HG02588 (cell line): ENCODE measurements at regions not wholly inside any gene's neighbourhood (a gene's known extent, or its start where the extent isn't known, plus 50 kb on each side); places are given as distances from the start of the nearest gene placed in this dataset.

Experiments used
- ATAC-seq: cut with Tn5 transposase; IDR thresholded peaks from one replicate; pipeline ENCODE4 v1.9.1; 2021; ENCODE audit warnings: mild to moderate bottlenecking, moderate library complexity; ENCODE audit not compliant: unreplicated experiment

GRCh38 chr7:155884225-155885166 is 72.2 kb upstream of the SHH start:
- no peak for ATAC-seq

- ATAC-seq = no peak
Observed at GRCh38 chr7:155883491-155884224, 71.4 kb upstream of the SHH start.

DNA sequence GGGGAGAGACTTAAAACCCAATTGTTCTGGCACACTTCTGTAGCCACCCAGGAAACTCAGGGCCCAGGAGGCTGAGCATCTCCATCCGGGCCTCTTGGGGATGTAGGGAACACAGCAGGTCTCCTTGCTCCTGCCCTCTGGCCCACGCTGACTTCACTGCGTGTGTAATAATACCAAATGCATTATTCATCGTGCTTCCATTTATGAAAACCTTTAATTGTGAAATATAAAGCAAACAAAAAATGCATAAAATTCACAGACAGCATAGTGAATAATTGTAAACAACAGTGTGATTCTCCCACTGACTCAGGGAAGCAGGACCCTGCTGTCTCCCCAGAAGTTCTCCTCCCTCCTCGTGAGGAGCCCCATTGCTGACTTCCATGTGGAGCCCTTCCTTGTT is 70.3 kb upstream of the SHH start:
- ATAC-seq = no peak

GRCh38 chr7:155881471-155882350 is 69.4 kb upstream of the SHH start:
- ATAC-seq = no peak

- ATAC-seq = no peak
Observed at GRCh38 chr7:155880721-155881120, 68.5 kb upstream of the SHH start.

DNA sequence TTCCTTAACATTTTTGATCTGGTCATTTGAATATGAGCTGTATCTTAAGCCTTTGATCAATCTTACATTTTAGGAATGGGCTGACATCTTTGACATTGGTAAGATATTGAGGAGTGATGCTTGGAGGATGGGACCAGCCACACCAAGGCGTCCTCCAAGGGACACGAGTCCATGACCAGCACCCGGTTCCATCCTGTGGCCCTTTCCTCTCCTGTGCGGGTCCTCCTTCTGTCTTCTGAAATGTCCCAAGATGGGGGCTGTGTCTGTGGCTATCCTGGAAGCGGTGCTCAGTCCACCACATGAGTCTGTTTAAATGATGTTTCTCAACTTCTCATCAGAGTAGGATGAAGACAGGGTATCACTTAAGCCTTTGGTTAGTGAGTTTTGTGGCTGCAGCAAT is 67.3 kb upstream of the SHH start:
- no peak for ATAC-seq

DNA sequence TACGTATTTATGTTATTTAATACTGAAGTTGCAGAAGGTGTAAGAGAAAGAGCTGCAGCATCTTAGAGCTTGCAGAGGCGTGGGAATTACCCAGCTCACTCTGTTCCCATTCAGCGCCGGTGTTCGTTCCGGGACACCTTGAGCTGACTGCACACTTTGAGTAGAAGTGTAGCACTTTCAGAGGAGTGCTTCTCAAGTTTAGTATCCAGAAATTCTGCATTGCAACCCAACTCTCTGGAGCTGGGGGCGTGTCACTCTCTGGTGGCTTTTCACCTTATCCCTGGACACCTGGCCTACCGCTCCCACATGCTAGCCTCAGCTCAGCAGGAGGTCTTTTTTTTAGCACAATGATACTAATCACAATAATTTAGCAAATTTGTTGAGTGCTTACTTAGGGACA is 66.4 kb upstream of the SHH start:
- ATAC-seq = no peak

- no peak for ATAC-seq
Observed at GRCh38 chr7:155878250-155878649, 66.0 kb upstream of the SHH start.

- ATAC-seq = no peak
Observed at GRCh38 chr7:155877167-155877566, 64.9 kb upstream of the SHH start.

DNA sequence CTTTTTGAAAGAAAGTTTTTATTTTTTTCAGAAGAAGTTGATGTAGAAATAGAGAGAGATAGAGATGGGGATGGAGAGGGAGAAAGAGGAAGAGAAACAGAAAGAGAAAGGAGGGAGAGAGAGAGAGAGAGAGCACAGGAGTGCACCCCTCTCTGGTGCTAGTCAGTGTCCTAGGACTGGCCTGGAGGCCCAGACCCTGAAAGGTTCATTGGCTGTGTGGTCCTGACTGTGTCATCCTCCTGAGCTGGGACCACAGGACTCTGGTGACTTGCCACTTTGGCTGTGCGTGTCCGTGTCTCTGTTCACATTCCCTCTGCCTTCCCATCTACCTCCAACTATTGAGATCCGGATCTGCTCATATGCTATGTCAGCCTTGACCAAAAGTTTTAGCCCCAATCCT is 62.1 kb upstream of the SHH start:
- no peak for ATAC-seq

GRCh38 chr7:155874010-155874409 is 61.7 kb upstream of the SHH start:
- ATAC-seq = no peak

GRCh38 chr7:155872678-155873369 is 60.6 kb upstream of the SHH start:
- ATAC-seq = no peak

DNA sequence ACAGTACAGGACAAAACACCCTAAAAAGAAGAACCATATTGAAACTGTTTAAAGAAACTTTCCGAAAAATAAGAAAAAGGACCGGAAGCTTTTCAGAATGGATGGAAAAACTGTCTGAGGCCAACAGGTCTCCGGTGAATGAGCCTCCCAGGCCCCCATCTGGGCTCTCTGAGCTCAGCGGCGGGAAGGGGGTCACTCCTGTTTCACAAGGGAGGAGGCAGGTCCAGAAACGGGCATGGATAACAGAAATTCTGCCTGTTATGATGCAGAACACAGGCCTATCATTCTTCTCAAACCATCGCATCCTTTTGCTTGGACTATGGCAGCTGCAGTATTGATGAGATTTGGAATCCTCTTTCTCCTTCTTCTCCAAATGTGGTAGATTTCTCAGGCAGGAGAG is 58.9 kb upstream of the SHH start:
- no peak for ATAC-seq

DNA sequence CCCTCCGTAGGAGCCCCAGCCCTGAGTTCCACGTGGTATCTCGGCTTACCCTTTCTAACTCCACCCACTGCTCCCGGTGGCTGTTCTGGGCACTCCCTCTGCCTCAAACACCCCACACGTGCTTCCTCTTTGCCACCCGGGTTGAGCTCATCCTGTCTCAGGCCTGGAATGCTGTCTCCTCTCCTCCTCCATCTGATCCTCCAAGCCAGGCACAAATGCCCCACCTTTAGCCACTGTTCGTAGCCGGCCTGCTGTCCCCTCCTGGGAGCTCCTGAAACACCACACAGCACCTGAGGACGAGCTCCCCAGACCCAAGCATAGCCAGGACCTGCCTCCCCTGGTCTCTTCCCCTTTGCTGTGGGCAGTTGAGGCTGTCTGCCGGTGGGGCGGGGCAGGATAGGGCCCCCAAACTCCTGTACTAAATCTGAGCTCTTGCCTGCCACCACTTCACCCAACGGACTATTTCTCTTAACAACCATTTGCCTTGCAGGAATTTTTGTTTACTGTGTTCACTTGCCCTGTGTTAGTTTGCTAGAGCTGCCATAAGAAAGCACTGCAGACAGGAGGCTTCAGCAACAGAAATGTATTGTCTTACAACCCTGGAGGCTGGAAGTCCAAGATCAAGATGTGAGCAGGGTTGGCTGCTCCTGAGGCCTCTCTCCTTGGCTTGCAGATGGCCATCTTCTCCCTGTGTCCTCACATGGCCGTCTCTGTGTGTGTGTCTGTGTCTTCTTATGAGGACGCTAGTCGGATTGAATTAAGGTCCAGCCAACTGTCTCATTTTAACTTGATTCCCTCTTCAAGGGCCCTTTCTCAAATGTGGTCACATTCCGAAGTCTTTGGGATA is 58.3 kb upstream of the SHH start:
- ATAC-seq = no peak

GRCh38 chr7:155869784-155870076 is 57.5 kb upstream of the SHH start:
- ATAC-seq = no peak

- no peak for ATAC-seq
Observed at GRCh38 chr7:155868955-155869783, 56.9 kb upstream of the SHH start.

DNA sequence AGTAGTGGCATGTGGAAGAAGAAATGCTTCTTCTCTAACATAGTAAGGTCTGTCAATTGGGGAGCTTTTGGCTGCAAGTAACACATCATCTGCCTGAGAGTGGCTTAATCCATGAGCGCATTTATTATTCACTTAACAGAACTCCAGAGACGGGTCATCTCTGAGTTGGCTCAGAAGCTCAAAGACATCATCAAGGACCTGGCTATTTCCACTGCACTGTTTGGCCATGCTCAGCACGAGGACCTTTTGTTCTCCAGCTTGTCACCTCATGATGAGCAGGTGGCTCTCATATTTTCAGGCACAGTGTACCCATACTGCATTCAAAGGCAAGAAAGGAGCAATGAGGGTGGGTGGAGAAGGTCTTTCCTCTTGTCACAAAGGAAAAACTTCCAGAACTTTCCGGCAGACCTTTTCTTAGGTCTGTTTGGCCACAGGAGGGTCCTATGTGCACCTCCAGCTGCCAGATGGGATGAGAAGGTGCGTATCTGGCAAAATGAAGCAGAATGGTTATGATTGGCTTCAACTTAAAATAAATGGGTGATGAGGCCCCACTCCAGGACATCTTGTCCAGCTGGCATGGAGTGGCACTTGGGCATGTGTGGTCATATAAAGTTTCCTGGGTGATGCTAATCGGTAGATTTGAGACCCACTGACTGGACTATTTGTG is 55.6 kb upstream of the SHH start:
- ATAC-seq = no peak

DNA sequence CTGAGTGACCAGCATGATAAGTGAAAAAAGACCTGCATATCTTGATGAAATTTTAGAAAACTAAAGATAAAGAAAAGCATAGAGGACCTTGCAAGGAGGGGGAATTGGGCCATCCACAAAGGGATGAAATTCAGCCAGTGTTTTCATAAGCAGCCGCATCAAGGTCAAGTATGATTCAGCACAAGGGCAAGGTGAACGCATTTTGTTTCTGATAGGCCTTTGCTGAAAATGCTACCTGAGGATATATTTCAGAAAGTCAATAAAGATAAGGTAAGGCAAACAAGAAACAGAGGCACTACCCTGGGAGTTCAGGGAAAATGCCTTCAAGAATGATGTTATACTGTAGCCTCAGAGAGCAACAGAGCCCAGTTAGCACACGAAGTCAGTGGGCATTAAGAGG is 55.0 kb upstream of the SHH start:
- no peak for ATAC-seq
